Activated B cell treated with CpG ODN at 0.5 μM for 24 hours (primary cell): ENCODE measurements at regions not wholly inside any gene's neighbourhood (a gene's known extent, or its start where the extent isn't known, plus 50 kb on each side); places are given as distances from the start of the nearest gene placed in this dataset.

ENCODE experiments used
- ATAC-seq: fragments of 200-7000 bp; cut with Tn5 transposase; one replicate; pipeline ENCODE4 v1.10.0; 2021; ENCODE audit warnings: low read depth, mild to moderate bottlenecking, moderate library complexity
- CTCF ChIA-PET: fragments of 350-600 bp; sonication (Branson Sonifier 250); formaldehyde crosslinking; loops from one replicate; lab custom pipeline; 2021; ENCODE audit warnings: antibody characterized with exemption; lab: Charles Lee
- POLR2A ChIA-PET: fragments of 350-600 bp; sonication (Branson Sonifier 250); formaldehyde crosslinking; loops from one replicate; lab custom pipeline; 2021; ENCODE audit warnings: antibody characterized with exemption; lab: Charles Lee
- DNase-seq: peaks from one replicate; pipeline ENCODE4 v3.0.0; 2022
- H3K27ac Mint-ChIP-seq: one replicate; pipeline ENCODE4 v1.8.0; 2020; ENCODE audit warnings: mixed read lengths
- H3K27me3 Mint-ChIP-seq: one replicate; pipeline ENCODE4 v1.8.0; 2021; ENCODE audit warnings: mixed read lengths
- H3K36me3 Mint-ChIP-seq: one replicate; pipeline ENCODE4 v1.8.0; 2021; ENCODE audit warnings: low read depth, mixed read lengths
- H3K4me1 Mint-ChIP-seq: one replicate; pipeline ENCODE4 v1.8.0; 2021; ENCODE audit warnings: mixed read lengths
- H3K4me3 Mint-ChIP-seq: one replicate; pipeline ENCODE4 v1.8.0; 2020; ENCODE audit warnings: mild to moderate bottlenecking, mixed read lengths
- H3K9me3 Mint-ChIP-seq: one replicate; pipeline ENCODE4 v1.8.0; 2020; ENCODE audit warnings: mixed read lengths
- intact Hi-C: fragments of 100-400 bp; cut with micrococcal nuclease; formaldehyde crosslinking; loops from one replicate; pipeline ENCODE4 v1.15.1; 2024
- TF ChIP-seq, protein P1 (sequence below): fragments of 200-600 bp; IDR thresholded peaks from one replicate; pipeline ENCODE4 v1.8.0; 2022; ENCODE audit warnings: antibody characterized with exemption, mild to moderate bottlenecking

DNA sequence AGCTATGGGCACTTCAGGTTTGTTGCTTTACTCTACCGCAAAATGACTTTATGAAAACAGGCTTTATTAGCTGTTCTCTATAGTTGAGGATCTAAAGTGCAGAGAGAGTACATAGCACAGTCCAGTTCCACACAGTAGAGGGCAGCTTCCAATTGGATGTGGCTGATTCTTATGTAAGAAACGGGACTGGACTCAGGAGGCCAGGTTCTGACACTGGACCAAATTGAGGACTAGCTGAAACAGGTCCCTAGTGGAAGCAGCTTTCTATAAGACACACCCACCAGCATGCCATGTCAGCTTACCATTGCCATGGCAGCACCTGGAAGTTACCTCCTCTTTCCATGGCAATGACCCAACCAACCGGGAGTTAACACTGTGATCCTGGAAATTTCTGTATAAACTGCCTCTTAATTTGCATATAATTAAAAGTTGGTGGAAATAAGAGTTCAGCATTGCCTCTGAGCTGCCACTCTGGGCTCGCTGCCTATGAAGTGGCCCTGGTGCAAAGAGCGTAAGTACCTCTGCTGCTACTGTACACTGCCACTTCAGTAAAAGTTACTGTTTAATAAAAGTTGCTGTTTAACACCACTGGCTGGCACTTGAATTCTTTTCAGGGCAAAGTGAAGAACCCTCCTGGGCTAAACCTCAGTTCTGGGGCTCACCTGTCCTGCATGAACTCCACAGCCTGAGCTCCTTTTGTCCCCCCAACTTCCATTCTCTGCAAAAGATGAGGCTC lies 211.9 kb upstream of the SLC10A2 start:
- intact Hi-C loops: no loop called here
- no peaks in the 10 kb centered on the region for H3K36me3 Mint-ChIP-seq
- DNase-seq (no peak), ATAC-seq (no peak)
- H3K27me3 Mint-ChIP-seq: no peaks in the 10 kb centered on the region
- H3K4me1 Mint-ChIP-seq: peaks cover 3% of the 10 kb centered on the region
- TF ChIP-seq, protein P1, sequence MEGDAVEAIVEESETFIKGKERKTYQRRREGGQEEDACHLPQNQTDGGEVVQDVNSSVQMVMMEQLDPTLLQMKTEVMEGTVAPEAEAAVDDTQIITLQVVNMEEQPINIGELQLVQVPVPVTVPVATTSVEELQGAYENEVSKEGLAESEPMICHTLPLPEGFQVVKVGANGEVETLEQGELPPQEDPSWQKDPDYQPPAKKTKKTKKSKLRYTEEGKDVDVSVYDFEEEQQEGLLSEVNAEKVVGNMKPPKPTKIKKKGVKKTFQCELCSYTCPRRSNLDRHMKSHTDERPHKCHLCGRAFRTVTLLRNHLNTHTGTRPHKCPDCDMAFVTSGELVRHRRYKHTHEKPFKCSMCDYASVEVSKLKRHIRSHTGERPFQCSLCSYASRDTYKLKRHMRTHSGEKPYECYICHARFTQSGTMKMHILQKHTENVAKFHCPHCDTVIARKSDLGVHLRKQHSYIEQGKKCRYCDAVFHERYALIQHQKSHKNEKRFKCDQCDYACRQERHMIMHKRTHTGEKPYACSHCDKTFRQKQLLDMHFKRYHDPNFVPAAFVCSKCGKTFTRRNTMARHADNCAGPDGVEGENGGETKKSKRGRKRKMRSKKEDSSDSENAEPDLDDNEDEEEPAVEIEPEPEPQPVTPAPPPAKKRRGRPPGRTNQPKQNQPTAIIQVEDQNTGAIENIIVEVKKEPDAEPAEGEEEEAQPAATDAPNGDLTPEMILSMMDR: no peak
- ChIA-PET CTCF (no interaction called here), POLR2A (no interaction called here)
- no peaks in the 10 kb centered on the region for H3K9me3 Mint-ChIP-seq
- no peak overlapping the region for H3K27ac Mint-ChIP-seq
- H3K4me3 Mint-ChIP-seq: no peak overlapping the region

DNA sequence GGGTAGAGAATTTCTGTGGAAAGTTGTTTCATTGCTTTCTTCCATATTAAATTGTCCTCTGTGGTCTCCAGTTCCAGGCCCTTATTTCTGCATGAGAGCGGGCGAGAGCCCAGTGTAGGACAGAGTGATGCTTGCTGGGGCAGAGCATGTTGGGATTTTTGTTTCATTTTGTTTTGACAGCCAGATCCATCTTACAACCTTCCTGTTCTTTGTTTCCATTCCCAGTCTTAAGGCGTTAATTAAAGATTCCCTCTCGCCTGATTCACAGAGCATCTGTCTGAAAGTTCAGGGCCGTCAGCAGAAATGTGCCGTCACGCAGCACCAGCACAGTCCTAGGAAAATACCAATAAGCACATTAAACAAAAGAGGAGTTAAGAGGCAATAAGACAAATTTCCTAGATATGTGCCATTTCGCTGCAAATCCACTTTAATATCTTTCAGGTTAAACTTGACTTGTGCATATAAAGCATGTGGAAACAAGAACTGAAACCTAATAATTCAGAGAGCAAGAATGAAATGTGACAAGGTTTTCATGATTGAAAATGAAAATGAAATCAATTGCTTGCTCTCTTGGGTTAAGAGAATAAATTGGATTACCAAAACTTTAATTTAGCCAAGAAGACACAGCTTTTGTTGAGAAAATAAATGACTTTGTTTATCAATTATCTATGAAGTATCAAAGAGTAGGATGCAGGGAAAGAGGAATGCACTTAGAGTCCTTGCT lies 210.7 kb upstream of the SLC10A2 start:
- no peak overlapping the region for H3K27ac Mint-ChIP-seq
- TF ChIP-seq, protein P1: no peak
- DNase-seq (no peak), ATAC-seq (no peak)
- no peaks in the 10 kb centered on the region for H3K9me3 Mint-ChIP-seq
- intact Hi-C loops: no loop called here
- CTCF ChIA-PET: no interaction called here
- peaks cover 3% of the 10 kb centered on the region for H3K4me1 Mint-ChIP-seq
- H3K4me3 Mint-ChIP-seq: no peak overlapping the region
- POLR2A ChIA-PET: no interaction called here
- no peaks in the 10 kb centered on the region for H3K27me3 Mint-ChIP-seq
- H3K36me3 Mint-ChIP-seq: no peaks in the 10 kb centered on the region

DNA sequence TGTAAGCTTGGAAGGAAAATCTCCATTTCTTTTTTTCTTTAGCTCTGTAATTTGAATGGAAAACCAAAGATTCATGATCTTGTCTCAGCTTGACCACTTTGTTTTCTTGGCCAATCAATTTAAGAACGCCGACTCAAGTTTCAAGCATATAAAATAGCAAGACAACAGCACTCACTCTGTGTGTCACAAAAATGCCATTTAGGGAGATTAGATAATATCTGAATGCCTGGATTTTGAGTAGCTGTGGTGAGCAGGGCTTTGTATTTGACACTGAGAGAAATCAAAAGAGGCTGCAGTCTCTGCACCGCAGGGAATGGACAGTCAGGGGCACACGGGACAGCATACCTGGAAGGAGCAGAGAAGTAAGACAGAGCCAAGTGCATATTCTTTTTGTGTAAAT lies 209.5 kb upstream of the SLC10A2 start:
- Mint-ChIP-seq H3K4me1 (peaks cover 3% of the 10 kb centered on the region), H3K27me3 (no peaks in the 10 kb centered on the region), H3K9me3 (no peaks in the 10 kb centered on the region), H3K4me3 (no peak overlapping the region), H3K27ac (no peak overlapping the region), H3K36me3 (no peaks in the 10 kb centered on the region)
- TF ChIP-seq, protein P1: no peak
- POLR2A ChIA-PET: no interaction called here
- ATAC-seq (no peak), DNase-seq (no peak)
- CTCF ChIA-PET: no interaction called here
- intact Hi-C loops: no loop called here

DNA sequence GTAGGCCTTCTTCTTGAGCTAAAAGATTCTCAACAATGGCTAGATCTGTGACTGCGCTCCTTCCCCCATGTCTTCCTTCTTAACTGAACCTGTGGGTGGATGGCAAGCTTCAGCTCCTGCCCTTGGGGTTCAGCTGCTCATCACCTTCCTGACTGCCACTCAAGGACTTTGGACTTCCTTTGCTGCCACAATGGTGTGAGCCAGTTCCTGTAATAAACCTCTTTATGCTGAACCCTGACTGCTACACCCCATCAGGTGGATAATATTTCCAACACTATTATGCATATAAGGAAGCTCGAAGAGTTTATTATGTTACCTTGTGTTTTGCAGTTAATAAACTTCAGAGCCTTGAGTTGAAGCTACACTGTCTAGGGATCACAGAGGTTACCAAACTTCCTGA lies 208.9 kb upstream of the SLC10A2 start:
- no peak overlapping the region for H3K27ac Mint-ChIP-seq
- H3K36me3 Mint-ChIP-seq: no peaks in the 10 kb centered on the region
- DNase-seq: no peak
- ATAC-seq: no peak
- TF ChIP-seq, protein P1: no peak
- H3K9me3 Mint-ChIP-seq: no peaks in the 10 kb centered on the region
- intact Hi-C loops: no loop called here
- H3K27me3 Mint-ChIP-seq: no peaks in the 10 kb centered on the region
- H3K4me3 Mint-ChIP-seq: no peak overlapping the region
- peaks cover 3% of the 10 kb centered on the region for H3K4me1 Mint-ChIP-seq
- CTCF ChIA-PET: no interaction called here
- POLR2A ChIA-PET: no interaction called here

DNA sequence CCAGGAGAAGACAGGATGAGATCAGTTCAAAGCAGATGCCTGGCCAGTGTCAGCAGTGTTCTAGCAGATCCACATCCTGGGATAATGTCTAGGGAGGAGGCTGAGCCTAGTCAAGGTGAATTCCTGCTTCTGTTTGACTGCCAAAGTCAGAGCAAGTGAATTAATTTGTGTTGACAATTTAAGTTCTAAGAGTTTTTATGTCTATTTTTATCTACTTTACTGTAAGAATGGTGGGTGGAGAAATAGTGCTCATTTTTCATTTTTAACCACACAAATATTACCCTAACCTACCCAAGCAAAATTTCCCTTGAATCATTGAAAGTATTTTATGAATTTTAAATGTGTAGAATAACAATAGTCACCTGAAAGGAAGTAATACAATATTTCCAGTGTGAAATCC lies 207.6 kb upstream of the SLC10A2 start:
- Mint-ChIP-seq H3K36me3 (no peaks in the 10 kb centered on the region), H3K9me3 (no peaks in the 10 kb centered on the region), H3K27me3 (no peaks in the 10 kb centered on the region), H3K27ac (no peak overlapping the region), H3K4me3 (no peak overlapping the region), H3K4me1 (peaks cover 3% of the 10 kb centered on the region)
- CTCF ChIA-PET: no interaction called here
- intact Hi-C loops: no loop called here
- POLR2A ChIA-PET: no interaction called here
- TF ChIP-seq, protein P1: no peak
- ATAC-seq (no peak), DNase-seq (no peak)
